ENCODE measurements at regions not wholly inside any gene's neighbourhood (a gene's known extent, or its start where the extent isn't known, plus 50 kb on each side); places are given as distances from the start of the nearest gene placed in this dataset.

DNA sequence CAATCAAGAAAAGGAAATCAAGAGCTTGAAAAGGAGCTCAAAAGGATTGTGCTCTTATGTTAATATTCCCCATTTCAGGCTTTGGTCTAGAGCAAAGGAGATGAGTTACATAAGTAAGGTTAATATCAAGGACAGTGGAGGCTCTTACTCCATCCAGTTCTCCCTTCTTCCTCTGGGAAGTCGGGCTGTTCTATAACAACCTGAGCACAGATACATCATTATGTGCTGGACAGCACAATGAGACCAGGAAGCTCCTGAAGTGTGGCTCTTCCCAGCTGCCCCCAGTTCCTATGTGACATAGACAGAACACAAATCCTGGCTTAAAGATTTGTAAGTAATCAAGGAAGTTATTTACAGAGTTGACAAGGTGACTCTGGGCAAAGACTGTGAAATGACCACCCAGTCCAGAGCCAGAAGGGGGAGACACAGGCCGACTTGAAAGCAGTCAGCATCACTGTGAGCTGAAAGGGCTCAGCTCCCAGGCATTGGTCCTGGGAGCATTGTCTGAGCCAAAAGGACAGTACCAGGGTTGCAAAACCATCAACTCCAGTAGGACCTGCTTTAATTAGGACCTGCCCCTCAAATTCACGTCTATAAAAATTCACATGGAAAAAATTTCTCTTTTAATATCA is 917.6 kb upstream of the ACVR2A start:
- ChIA-PET POLR2A (no interaction called here), CTCF (no interaction called here)
- intact Hi-C loops (cut with micrococcal nuclease; ENCODE audit: unreplicated experiment) = loop anchor here (5.0 kb wide), 1 partner anchor 985 kb away; no protein-coding TSS in a partner anchor
- ATAC-seq = peak; percentile 63; the same call in 1 of the 2 replicates
- TF ChIP-seq CTCF (IDR thresholded peaks at IDR 0.05) (peak; percentile 53), POLR2AphosphoS5 (IDR thresholded peaks at IDR 0.05; ENCODE audit: low read depth, low read length) (no peak)
- no peaks in the 10 kb centered on the region for H3K36me3 ChIP-seq (ENCODE audit: control insufficient read depth, insufficient read depth, low read length)
- peak; percentile 12 for DNase-seq (ENCODE audit: low read depth, low spot score)
- no peak overlapping the region for H3K27ac ChIP-seq (ENCODE audit: low read length)
- H3K4me1 ChIP-seq (ENCODE audit: control insufficient read depth, insufficient read depth, low read length) = no peaks in the 10 kb centered on the region
- no peak overlapping the region for H3K4me3 ChIP-seq (ENCODE audit: low read depth in 2 of 2, low read length in 2 of 2)
- BruUV-seq (replicated peaks) = no TSS peak
- in situ Hi-C loops (cut with HindIII; ENCODE audit: low pct_unique_long_range_greater_than_20kb, low sequenced_read_pairs) = no loop called here
- H3K9me3 ChIP-seq (ENCODE audit: control insufficient read depth, insufficient read depth, low read depth, low read length) = no peaks in the 10 kb centered on the region
- H3K27me3 ChIP-seq (ENCODE audit: control insufficient read depth, insufficient read depth, low read length) = no peaks in the 10 kb centered on the region

- no peaks in the 10 kb centered on the region for H3K36me3 ChIP-seq (ENCODE audit: control insufficient read depth, insufficient read depth, low read length)
- H3K27ac ChIP-seq (ENCODE audit: low read length) = no peak overlapping the region
- H3K27me3 ChIP-seq (ENCODE audit: control insufficient read depth, insufficient read depth, low read length) = no peaks in the 10 kb centered on the region
- intact Hi-C loops (cut with micrococcal nuclease; ENCODE audit: unreplicated experiment) = no loop called here
- ChIA-PET POLR2A (no interaction called here), CTCF (no interaction called here)
- no TSS peak for BruUV-seq (replicated peaks)
- in situ Hi-C loops (cut with HindIII; ENCODE audit: low pct_unique_long_range_greater_than_20kb, low sequenced_read_pairs) = no loop called here
- DNase-seq (ENCODE audit: low read depth, low spot score) (no peak), ATAC-seq (no peak)
- TF ChIP-seq SIN3A (IDR thresholded peaks at IDR 0.05; ENCODE audit: borderline replicate concordance, insufficient read depth, low read depth, low read length) (no peak), TCF7L2 (IDR thresholded peaks at IDR 0.05; ENCODE audit: low read depth, low read length) (no peak), CTCF (IDR thresholded peaks at IDR 0.05) (no peak), POLR2AphosphoS5 (IDR thresholded peaks at IDR 0.05; ENCODE audit: low read depth, low read length) (no peak), REST (IDR thresholded peaks at IDR 0.05; ENCODE audit: insufficient read depth in 1 of 2, low read depth in 2 of 2, low read length in 1 of 2) (no peak)
- no peaks in the 10 kb centered on the region for H3K4me1 ChIP-seq (ENCODE audit: control insufficient read depth, insufficient read depth, low read length)
- no peaks in the 10 kb centered on the region for H3K9me3 ChIP-seq (ENCODE audit: control insufficient read depth, insufficient read depth, low read depth, low read length)
- H3K4me3 ChIP-seq (ENCODE audit: low read depth in 2 of 2, low read length in 2 of 2) = no peak overlapping the region
Measured at GRCh38 chr2:146918280-146918679, 926.5 kb upstream of the ACVR2A start.
